Caco-2 (cell line): ENCODE measurements at regions not wholly inside any gene's neighbourhood (a gene's known extent, or its start where the extent isn't known, plus 50 kb on each side); places are given as distances from the start of the nearest gene placed in this dataset.

Source experiments
- BruUV-seq: library from RNA; stranded (reverse); fragments of 400-500 nt; replicated peaks from 2 replicates; lab custom pipeline; 2021; lab: Mats Ljungman, UMichigan
- CTCF ChIA-PET: fragments of 300-600 bp; sonication (Branson Sonifier 250); formaldehyde crosslinking; loops from one replicate; lab custom pipeline; 2022; ENCODE audit warnings: antibody characterized with exemption; lab: Charles Lee
- POLR2A ChIA-PET: fragments of 300-600 bp; sonication (Branson Sonifier 250); formaldehyde crosslinking; loops from one replicate; lab custom pipeline; 2022; ENCODE audit warnings: antibody characterized with exemption; lab: Charles Lee
- DNase-seq, 2 experiments: peaks; one replicate each; pipeline versions ENCODE4 v3.0.0 to v3.0.0-alpha.2; 2020 to 2022
- H3K27me3 ChIP-seq: replicated peaks from 2 replicates; pipeline ENCODE4 v1.6.0; 2011; ENCODE audit warnings: low read length; ENCODE audit not compliant: control insufficient read depth, insufficient read depth
- H3K36me3 ChIP-seq: 2 replicates; pipeline ENCODE4 v1.5.1; 2011; ENCODE audit warnings: low read length; ENCODE audit not compliant: control insufficient read depth, insufficient read depth
- H3K4me1 ChIP-seq: fragments of 250-450 bp; sonication (Bioruptor Pico); 2 replicates; pipeline ENCODE4 v1.5.1; 2020; ENCODE audit warnings: mild to moderate bottlenecking
- H3K4me3 ChIP-seq: 2 replicates; pipeline ENCODE4 v1.5.1; 2011; ENCODE audit warnings: low read depth, mild to moderate bottlenecking, control low read depth, low read length
- H3K9me3 ChIP-seq: fragments of 250-450 bp; sonication (Bioruptor Pico); 2 replicates; pipeline ENCODE4 v1.5.1; 2020; ENCODE audit warnings: mild to moderate bottlenecking, moderate library complexity
- H3K27ac Mint-ChIP-seq: one replicate; pipeline ENCODE4 v1.8.0; 2022; ENCODE audit warnings: mixed read lengths; ENCODE audit not compliant: unreplicated experiment
- H3K27me3 Mint-ChIP-seq: one replicate; pipeline ENCODE4 v1.8.0; 2022; ENCODE audit warnings: mixed read lengths; ENCODE audit not compliant: insufficient read depth, unreplicated experiment
- H3K36me3 Mint-ChIP-seq: one replicate; pipeline ENCODE4 v1.8.0; 2022; ENCODE audit warnings: mild to moderate bottlenecking, mixed read lengths; ENCODE audit not compliant: insufficient read depth, unreplicated experiment
- H3K4me1 Mint-ChIP-seq: one replicate; pipeline ENCODE4 v1.8.0; 2022; ENCODE audit warnings: low read depth, mixed read lengths; ENCODE audit not compliant: unreplicated experiment
- H3K4me3 Mint-ChIP-seq: one replicate; pipeline ENCODE4 v1.8.0; 2022; ENCODE audit warnings: mild to moderate bottlenecking, moderate library complexity, mixed read lengths; ENCODE audit not compliant: unreplicated experiment
- H3K9me3 Mint-ChIP-seq: one replicate; pipeline ENCODE4 v1.8.0; 2022; ENCODE audit warnings: mixed read lengths; ENCODE audit not compliant: unreplicated experiment
- CTCF ChIP-seq, 2 experiments: fragments of 200-600 bp in 1 of 2; IDR thresholded peaks; 1 replicate in 1 of 2; 2 replicates in 1 of 2; pipeline versions ENCODE4 v1.5.1 to v1.8.0; 2011 to 2022; ENCODE audit warnings: antibody characterized with exemption in 1 of 2, control low read depth in 1 of 2, inconsistent platforms in 1 of 2, low read depth in 1 of 2, low read length in 1 of 2, mild to moderate bottlenecking in 1 of 2, moderate library complexity in 1 of 2; ENCODE audit not compliant: insufficient read depth in 1 of 2, severe bottlenecking in 1 of 2, unreplicated experiment in 1 of 2
- intact Hi-C: fragments of 100-400 bp; cut with micrococcal nuclease; formaldehyde crosslinking; loops from one replicate; pipeline ENCODE4 v1.10.0; 2022; ENCODE audit not compliant: unreplicated experiment

DNA sequence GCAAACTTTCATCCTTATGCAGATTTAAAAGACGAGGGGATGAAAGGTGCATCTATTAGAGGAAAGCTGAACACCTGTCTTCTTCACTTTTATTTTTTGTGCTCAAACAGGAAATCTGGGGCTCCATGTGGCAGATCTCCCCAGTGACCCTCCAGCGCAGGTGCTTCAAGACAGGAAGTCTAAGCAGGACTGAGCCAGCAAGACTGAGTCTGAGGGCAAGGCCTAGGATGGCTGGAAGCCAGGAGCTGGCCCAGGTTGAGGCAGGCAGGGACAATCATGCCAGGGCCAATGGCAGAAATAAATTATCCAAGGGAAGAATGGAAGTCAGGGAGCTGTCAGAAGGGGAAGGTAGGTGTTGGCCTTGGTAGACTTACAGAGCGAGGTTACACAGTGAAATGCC lies 101.1 kb upstream of the SPON1 start:
- ChIA-PET CTCF (no interaction called here), POLR2A (interaction anchor here (0.6 kb wide), 1 partner anchor 49 kb away, joined by 3 read pairs; no protein-coding TSS in a partner anchor)
- Histone ChIP-seq H3K9me3 (no peaks in the 10 kb centered on the region), H3K4me1 (no peaks in the 10 kb centered on the region), H3K4me3 (no peak overlapping the region), H3K36me3 (no peaks in the 10 kb centered on the region), H3K27me3 (no peaks in the 10 kb centered on the region)
- intact Hi-C loops = no loop called here
- no peak overlapping the region for H3K27ac Mint-ChIP-seq
- no peaks in the 10 kb centered on the region for H3K9me3 Mint-ChIP-seq
- peaks cover 10% of the 10 kb centered on the region for H3K27me3 Mint-ChIP-seq
- no peaks in the 10 kb centered on the region for H3K4me1 Mint-ChIP-seq
- no TSS peak for BruUV-seq
- no peak for TF ChIP-seq CTCF (IDR thresholded peaks at IDR 0.05; ENCODE audit: insufficient read depth in 1 of 2, low read depth in 1 of 2, low read length in 1 of 2, severe bottlenecking in 1 of 2, unreplicated experiment in 1 of 2)
- no peak for DNase-seq
- H3K4me3 Mint-ChIP-seq = no peak overlapping the region
- H3K36me3 Mint-ChIP-seq = no peaks in the 10 kb centered on the region

DNA sequence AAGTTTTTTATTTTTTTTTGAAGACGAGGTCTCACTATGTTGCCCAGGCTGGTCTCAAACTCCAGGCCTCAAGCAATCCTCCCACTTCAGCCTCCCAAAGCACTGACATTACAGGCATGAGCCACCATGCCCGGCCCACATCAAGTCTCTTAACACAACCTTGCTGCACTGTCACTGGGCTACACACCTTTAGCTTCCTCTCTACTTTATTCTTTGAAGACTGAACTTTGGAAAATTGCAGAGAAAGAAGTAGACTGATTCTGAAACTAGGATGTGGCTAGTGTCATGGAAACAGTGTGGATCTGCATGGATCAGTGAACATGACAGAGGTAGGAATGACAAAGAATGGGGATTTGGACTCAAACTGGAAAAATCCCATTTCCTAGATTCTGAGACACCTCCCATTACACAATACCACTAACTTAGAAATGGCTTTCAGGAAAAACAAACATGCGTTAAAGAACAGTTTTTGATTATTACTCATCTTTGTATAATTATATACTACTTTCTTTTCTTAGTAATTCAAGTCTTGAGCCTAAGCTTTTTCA lies 99.6 kb upstream of the SPON1 start:
- Histone ChIP-seq H3K36me3 (no peaks in the 10 kb centered on the region), H3K27me3 (no peaks in the 10 kb centered on the region), H3K4me1 (no peaks in the 10 kb centered on the region), H3K4me3 (no peak overlapping the region), H3K9me3 (no peaks in the 10 kb centered on the region; the same call in 1 of the 2 replicates)
- intact Hi-C loops = no loop called here
- ChIA-PET CTCF (no interaction called here), POLR2A (no interaction called here)
- TF ChIP-seq CTCF (IDR thresholded peaks at IDR 0.05; ENCODE audit: insufficient read depth in 1 of 2, low read depth in 1 of 2, low read length in 1 of 2, severe bottlenecking in 1 of 2, unreplicated experiment in 1 of 2) = no peak
- DNase-seq = no peak
- Mint-ChIP-seq H3K36me3 (no peaks in the 10 kb centered on the region), H3K4me3 (no peak overlapping the region), H3K27me3 (peaks cover 6% of the 10 kb centered on the region), H3K9me3 (no peaks in the 10 kb centered on the region), H3K27ac (no peak overlapping the region), H3K4me1 (no peaks in the 10 kb centered on the region)
- BruUV-seq = no TSS peak

DNA sequence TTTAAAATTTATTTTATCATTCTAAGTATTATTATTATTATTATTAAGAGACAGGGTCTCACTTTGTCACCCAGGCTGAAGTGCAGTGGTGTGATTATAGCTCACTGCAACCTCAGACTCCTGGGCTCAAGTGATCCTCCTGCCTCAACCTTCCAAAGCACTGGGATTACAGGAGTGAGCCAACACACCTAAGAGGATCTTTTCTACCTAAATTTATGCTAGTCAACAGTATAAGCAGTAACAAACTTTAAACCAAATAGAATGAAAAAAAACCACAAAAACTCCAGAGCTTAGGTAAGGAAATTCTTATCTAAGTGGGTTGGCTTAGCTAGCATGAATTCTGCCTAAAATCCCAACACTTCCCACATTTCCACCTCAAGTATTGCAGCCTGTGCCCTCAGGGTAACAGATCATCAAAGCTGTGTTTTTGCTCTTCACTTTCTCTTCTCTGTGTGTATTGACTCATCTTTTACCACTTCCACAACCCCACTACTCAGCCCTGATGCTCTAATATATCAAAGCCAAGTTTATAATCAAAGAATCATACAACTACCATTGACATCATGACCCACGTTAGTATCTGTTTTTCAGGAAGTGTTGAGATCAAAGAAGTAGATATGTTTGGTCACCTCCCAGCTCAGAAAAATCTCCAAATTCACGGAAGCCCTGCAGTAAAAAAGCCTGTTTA lies 93.7 kb upstream of the SPON1 start:
- Mint-ChIP-seq H3K36me3 (no peaks in the 10 kb centered on the region), H3K4me3 (no peak overlapping the region), H3K27ac (no peak overlapping the region), H3K4me1 (no peaks in the 10 kb centered on the region), H3K9me3 (no peaks in the 10 kb centered on the region), H3K27me3 (peaks cover 18% of the 10 kb centered on the region)
- H3K27me3 ChIP-seq = no peaks in the 10 kb centered on the region
- BruUV-seq = no TSS peak
- H3K4me3 ChIP-seq = no peak overlapping the region
- TF ChIP-seq CTCF (IDR thresholded peaks at IDR 0.05; ENCODE audit: insufficient read depth in 1 of 2, low read depth in 1 of 2, low read length in 1 of 2, severe bottlenecking in 1 of 2, unreplicated experiment in 1 of 2) = no peak
- no peaks in the 10 kb centered on the region for H3K36me3 ChIP-seq
- intact Hi-C loops = no loop called here
- ChIA-PET POLR2A (no interaction called here), CTCF (no interaction called here)
- no peaks in the 10 kb centered on the region for H3K4me1 ChIP-seq
- H3K9me3 ChIP-seq = no peaks in the 10 kb centered on the region; the same call in 1 of the 2 replicates
- DNase-seq = no peak
